MM.1S (cell line): ENCODE measurements at regions not wholly inside any gene's neighbourhood (a gene's known extent, or its start where the extent isn't known, plus 50 kb on each side); places are given as distances from the start of the nearest gene placed in this dataset.

ENCODE experiments used
- DNase-seq: peaks from one replicate; pipeline ENCODE4 v3.0.0-alpha.2; 2015
- H2AFZ ChIP-seq: fragments of 300-600 bp; sonication (generic); 2 replicates; pipeline ENCODE4 v1.6.0; 2016; ENCODE audit warnings: antibody characterized with exemption, low read length
- H3F3A ChIP-seq: fragments of 300-600 bp; sonication (generic); 2 replicates; pipeline ENCODE4 v1.6.1; 2016; ENCODE audit warnings: mild to moderate bottlenecking, antibody characterized with exemption, low read length, moderate library complexity, mixed read lengths; ENCODE audit not compliant: insufficient read depth
- H3K27ac ChIP-seq: fragments of 300-600 bp; sonication (generic); 2 replicates; pipeline ENCODE4 v1.5.1; 2016; ENCODE audit warnings: mild to moderate bottlenecking, low read length
- H3K27me3 ChIP-seq: fragments of 300-600 bp; sonication (generic); replicated peaks from 2 replicates; pipeline ENCODE4 v1.6.0; 2016; ENCODE audit warnings: low read length; ENCODE audit not compliant: insufficient read depth
- H3K36me3 ChIP-seq: fragments of 300-600 bp; sonication (generic); replicated peaks from 2 replicates; pipeline ENCODE4 v1.6.1; 2016; ENCODE audit warnings: mild to moderate bottlenecking, low read length, mixed read lengths; ENCODE audit not compliant: insufficient read depth
- H3K4me1 ChIP-seq: fragments of 300-600 bp; sonication (generic); 2 replicates; pipeline ENCODE4 v1.6.1; 2016; ENCODE audit warnings: low read length, mixed read lengths
- H3K4me2 ChIP-seq: fragments of 300-600 bp; sonication (generic); 2 replicates; pipeline ENCODE4 v1.6.0; 2016; ENCODE audit warnings: low read depth, low read length
- H3K4me3 ChIP-seq: fragments of 300-600 bp; sonication (generic); 2 replicates; pipeline ENCODE4 v1.5.1; 2016; ENCODE audit warnings: low read length, mixed read lengths
- H3K79me2 ChIP-seq: fragments of 300-600 bp; sonication (generic); 2 replicates; pipeline ENCODE4 v1.6.1; 2016; ENCODE audit warnings: mixed run types, low read length, mixed read lengths
- H3K9ac ChIP-seq: fragments of 300-600 bp; sonication (generic); 2 replicates; pipeline ENCODE4 v1.6.1; 2016; ENCODE audit warnings: low read length, mixed read lengths
- H3K9me2 ChIP-seq: fragments of 300-600 bp; sonication (generic); replicated peaks from 2 replicates; pipeline ENCODE4 v1.6.1; 2016; ENCODE audit warnings: mild to moderate bottlenecking, low read length, mixed read lengths; ENCODE audit not compliant: insufficient read depth
- H3K9me3 ChIP-seq: fragments of 300-600 bp; sonication (generic); replicated peaks from 2 replicates; pipeline ENCODE4 v1.6.1; 2016; ENCODE audit warnings: mild to moderate bottlenecking, low read length, mixed read lengths; ENCODE audit not compliant: insufficient read depth
- H4K20me1 ChIP-seq: fragments of 300-600 bp; sonication (generic); 2 replicates; pipeline ENCODE4 v1.6.1; 2016; ENCODE audit warnings: mild to moderate bottlenecking, low read length, moderate library complexity, mixed read lengths; ENCODE audit not compliant: insufficient read depth
- EZH2 ChIP-seq: fragments of 300-600 bp; sonication (generic); optimal IDR thresholded peaks from 2 replicates; pipeline ENCODE3; 2017; ENCODE audit warnings: low read depth, mild to moderate bottlenecking, antibody characterized with exemption, low read length, mixed read lengths
- EZH2phosphoT487 ChIP-seq: fragments of 300-600 bp; sonication (generic); IDR thresholded peaks from 2 replicates; pipeline ENCODE4 v1.6.1; 2018; ENCODE audit warnings: antibody characterized with exemption, low read length
- TF ChIP-seq, protein P1 (sequence below): fragments of 300-600 bp; sonication (generic); IDR thresholded peaks from 2 replicates; pipeline ENCODE4 v1.5.1; 2016; ENCODE audit warnings: antibody characterized with exemption, low read length, mixed read lengths

- peaks cover 9% of the 10 kb centered on the region for H3K4me1 ChIP-seq
- TF ChIP-seq, protein P1, sequence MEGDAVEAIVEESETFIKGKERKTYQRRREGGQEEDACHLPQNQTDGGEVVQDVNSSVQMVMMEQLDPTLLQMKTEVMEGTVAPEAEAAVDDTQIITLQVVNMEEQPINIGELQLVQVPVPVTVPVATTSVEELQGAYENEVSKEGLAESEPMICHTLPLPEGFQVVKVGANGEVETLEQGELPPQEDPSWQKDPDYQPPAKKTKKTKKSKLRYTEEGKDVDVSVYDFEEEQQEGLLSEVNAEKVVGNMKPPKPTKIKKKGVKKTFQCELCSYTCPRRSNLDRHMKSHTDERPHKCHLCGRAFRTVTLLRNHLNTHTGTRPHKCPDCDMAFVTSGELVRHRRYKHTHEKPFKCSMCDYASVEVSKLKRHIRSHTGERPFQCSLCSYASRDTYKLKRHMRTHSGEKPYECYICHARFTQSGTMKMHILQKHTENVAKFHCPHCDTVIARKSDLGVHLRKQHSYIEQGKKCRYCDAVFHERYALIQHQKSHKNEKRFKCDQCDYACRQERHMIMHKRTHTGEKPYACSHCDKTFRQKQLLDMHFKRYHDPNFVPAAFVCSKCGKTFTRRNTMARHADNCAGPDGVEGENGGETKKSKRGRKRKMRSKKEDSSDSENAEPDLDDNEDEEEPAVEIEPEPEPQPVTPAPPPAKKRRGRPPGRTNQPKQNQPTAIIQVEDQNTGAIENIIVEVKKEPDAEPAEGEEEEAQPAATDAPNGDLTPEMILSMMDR = no peak
- TF ChIP-seq EZH2 (no peak), EZH2phosphoT487 (no peak)
- no peaks in the 10 kb centered on the region for H3K79me2 ChIP-seq
Measured at GRCh38 chr15:87758794-87759418, 497.6 kb downstream of the NTRK3 start.

DNA sequence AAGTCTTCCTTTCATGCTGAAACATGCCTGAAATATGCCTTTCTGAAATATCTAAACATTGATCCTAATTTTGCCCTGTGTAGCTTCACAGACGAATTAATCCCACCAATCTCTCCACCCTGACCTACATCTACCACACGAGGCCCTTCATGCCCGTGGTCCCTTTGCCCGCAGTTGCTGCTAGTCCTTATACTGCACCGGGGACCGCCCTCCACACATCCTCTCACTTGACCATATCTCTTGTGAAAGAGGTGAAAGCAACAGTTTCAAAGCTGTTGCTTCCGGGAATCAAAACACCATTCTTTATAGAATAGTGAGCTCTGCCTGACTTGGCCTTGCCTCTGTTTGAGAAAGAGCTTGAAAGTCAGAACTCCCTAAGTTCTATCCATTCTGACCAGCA is 499.5 kb downstream of the NTRK3 start:
- no peak for DNase-seq
- Histone ChIP-seq H3K9me3 (no peaks in the 10 kb centered on the region), H3K9ac (no peak overlapping the region), H3K27ac (no peak overlapping the region), H3K9me2 (no peaks in the 10 kb centered on the region), H3K4me3 (no peak overlapping the region), H3K36me3 (no peaks in the 10 kb centered on the region), H4K20me1 (no peaks in the 10 kb centered on the region), H3K4me2 (no peak overlapping the region), H3K4me1 (peaks cover 6% of the 10 kb centered on the region), H2AFZ (no peak overlapping the region), H3K27me3 (no peaks in the 10 kb centered on the region), H3F3A (no peaks in the 10 kb centered on the region), H3K79me2 (no peaks in the 10 kb centered on the region)
- TF ChIP-seq EZH2 (no peak), EZH2phosphoT487 (no peak)
- TF ChIP-seq, protein P1 = no peak

More at GRCh38 chr15:87758794-87759418, 497.6 kb downstream of the NTRK3 start:
- H3K4me2 ChIP-seq = no peak overlapping the region
- no peaks in the 10 kb centered on the region for H3F3A ChIP-seq
- H3K4me3 ChIP-seq = no peak overlapping the region
- H3K9ac ChIP-seq = no peak overlapping the region
- no peaks in the 10 kb centered on the region for H3K9me2 ChIP-seq
- no peaks in the 10 kb centered on the region for H4K20me1 ChIP-seq
- no peak for DNase-seq
- no peak overlapping the region for H2AFZ ChIP-seq
- no peaks in the 10 kb centered on the region for H3K9me3 ChIP-seq
- no peaks in the 10 kb centered on the region for H3K27me3 ChIP-seq
- H3K36me3 ChIP-seq = no peaks in the 10 kb centered on the region
- no peak overlapping the region for H3K27ac ChIP-seq

DNA sequence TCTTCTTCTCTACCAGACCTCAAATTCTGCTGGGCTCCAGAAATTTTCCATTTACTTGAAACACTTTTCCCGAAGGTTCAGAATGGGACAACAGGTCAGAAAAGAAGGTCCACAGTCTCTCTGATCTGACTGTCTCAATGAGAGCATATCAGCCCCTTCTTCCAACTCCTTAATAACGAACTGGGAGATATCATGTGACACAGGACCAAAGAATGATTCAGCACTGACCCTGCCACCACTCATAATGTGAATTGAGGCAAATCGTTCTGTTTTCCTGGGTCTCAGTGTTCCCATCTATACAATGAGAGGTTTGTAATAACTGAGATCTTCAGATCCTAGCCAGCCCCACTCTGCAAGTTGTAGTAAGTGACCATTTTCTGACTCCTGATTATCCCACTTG is 500.5 kb downstream of the NTRK3 start:
- Histone ChIP-seq H3K36me3 (no peaks in the 10 kb centered on the region), H3K4me2 (no peak overlapping the region), H3K4me1 (no peaks in the 10 kb centered on the region), H3K9me3 (no peaks in the 10 kb centered on the region), H3F3A (no peaks in the 10 kb centered on the region), H3K4me3 (no peak overlapping the region), H3K27ac (no peak overlapping the region), H3K9ac (no peak overlapping the region), H3K27me3 (no peaks in the 10 kb centered on the region), H3K9me2 (no peaks in the 10 kb centered on the region), H4K20me1 (no peaks in the 10 kb centered on the region), H3K79me2 (no peaks in the 10 kb centered on the region), H2AFZ (no peak overlapping the region)
- DNase-seq = no peak
- TF ChIP-seq, protein P1 = no peak
- TF ChIP-seq EZH2 = no peak
- TF ChIP-seq EZH2phosphoT487 = no peak
